Prostate gland (tissue), 2 donors: ENCODE measurements at regions not wholly inside any gene's neighbourhood (a gene's known extent, or its start where the extent isn't known, plus 50 kb on each side); places are given as distances from the start of the nearest gene placed in this dataset.

Source experiments
- POLR2A ChIP-seq: fragments of 450-650 bp; IDR thresholded peaks from one replicate; pipeline ENCODE4 v1.6.1; 2016; ENCODE audit warnings: antibody characterized with exemption, mild to moderate bottlenecking
- TF ChIP-seq, protein P1 (sequence below), 4 experiments: fragments of 200-600 bp in 2 of 4; fragments of 450-650 bp in 2 of 4; sonication (generic) in 2 of 4; IDR thresholded peaks; 1 replicate in 3 of 4; 2 replicates in 1 of 4; pipeline ENCODE4 v1.5.1; 2016 to 2019; ENCODE audit warnings: antibody characterized with exemption in 4 of 4, mild to moderate bottlenecking in 2 of 4, moderate library complexity in 2 of 4

DNA sequence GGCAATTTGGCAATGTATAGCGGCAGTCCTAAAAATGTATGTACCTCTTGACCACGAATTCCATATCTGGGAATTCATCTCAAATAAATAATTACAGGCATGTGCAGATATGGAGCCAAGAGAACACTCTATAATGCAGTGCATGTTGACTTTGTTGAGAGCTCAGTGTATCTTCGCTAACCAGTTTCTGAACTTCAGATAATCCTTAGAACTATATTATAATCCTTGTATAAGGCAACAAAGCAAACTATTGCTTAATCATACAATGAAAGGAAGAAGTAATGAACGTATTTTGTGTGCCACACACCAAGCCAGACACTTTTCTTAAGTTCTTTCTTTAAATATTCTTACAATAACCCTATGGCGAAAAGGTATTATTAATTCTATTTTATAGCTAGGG, 168.5 kb downstream of the SMIM20 start:
- TF ChIP-seq POLR2A, result no peak
- TF ChIP-seq, protein P1, sequence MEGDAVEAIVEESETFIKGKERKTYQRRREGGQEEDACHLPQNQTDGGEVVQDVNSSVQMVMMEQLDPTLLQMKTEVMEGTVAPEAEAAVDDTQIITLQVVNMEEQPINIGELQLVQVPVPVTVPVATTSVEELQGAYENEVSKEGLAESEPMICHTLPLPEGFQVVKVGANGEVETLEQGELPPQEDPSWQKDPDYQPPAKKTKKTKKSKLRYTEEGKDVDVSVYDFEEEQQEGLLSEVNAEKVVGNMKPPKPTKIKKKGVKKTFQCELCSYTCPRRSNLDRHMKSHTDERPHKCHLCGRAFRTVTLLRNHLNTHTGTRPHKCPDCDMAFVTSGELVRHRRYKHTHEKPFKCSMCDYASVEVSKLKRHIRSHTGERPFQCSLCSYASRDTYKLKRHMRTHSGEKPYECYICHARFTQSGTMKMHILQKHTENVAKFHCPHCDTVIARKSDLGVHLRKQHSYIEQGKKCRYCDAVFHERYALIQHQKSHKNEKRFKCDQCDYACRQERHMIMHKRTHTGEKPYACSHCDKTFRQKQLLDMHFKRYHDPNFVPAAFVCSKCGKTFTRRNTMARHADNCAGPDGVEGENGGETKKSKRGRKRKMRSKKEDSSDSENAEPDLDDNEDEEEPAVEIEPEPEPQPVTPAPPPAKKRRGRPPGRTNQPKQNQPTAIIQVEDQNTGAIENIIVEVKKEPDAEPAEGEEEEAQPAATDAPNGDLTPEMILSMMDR (IDR thresholded peaks at IDR 0.05), result no peak
